Loucy (cell line): ENCODE measurements at regions not wholly inside any gene's neighbourhood (a gene's known extent, or its start where the extent isn't known, plus 50 kb on each side); places are given as distances from the start of the nearest gene placed in this dataset.

Experiments used
- H2AFZ ChIP-seq: fragments of 200-600 bp; sonication (generic); 2 replicates; pipeline ENCODE4 v1.6.0; 2016; ENCODE audit warnings: antibody characterized with exemption, mild to moderate bottlenecking, low read length, moderate library complexity
- H3F3A ChIP-seq: fragments of 200-600 bp; 2 replicates; pipeline ENCODE4 v1.6.0; 2016; ENCODE audit warnings: antibody characterized with exemption, low read depth, mild to moderate bottlenecking
- H3K27me3 ChIP-seq: fragments of 200-600 bp; sonication (generic); 2 replicates; pipeline ENCODE4 v1.6.1; 2014; ENCODE audit warnings: low read length, mild to moderate bottlenecking; ENCODE audit not compliant: insufficient read depth, poor library complexity, severe bottlenecking
- H3K36me3 ChIP-seq: fragments of 200-600 bp; sonication (generic); 2 replicates; pipeline ENCODE4 v1.6.1; 2016; ENCODE audit warnings: low read length; ENCODE audit not compliant: insufficient read depth
- H3K4me1 ChIP-seq: fragments of 200-600 bp; sonication (generic); 2 replicates; pipeline ENCODE4 v1.5.1; 2014; ENCODE audit warnings: low read length, mild to moderate bottlenecking; ENCODE audit not compliant: insufficient read depth, poor library complexity, severe bottlenecking
- H3K4me2 ChIP-seq: fragments of 200-600 bp; sonication (generic); 2 replicates; pipeline ENCODE4 v1.6.0; 2014; ENCODE audit warnings: antibody characterized with exemption, low read length, low read depth, mild to moderate bottlenecking; ENCODE audit not compliant: poor library complexity, severe bottlenecking
- H3K4me3 ChIP-seq: fragments of 200-600 bp; sonication (generic); 2 replicates; pipeline ENCODE4 v1.5.1; 2014; ENCODE audit warnings: low read length, mild to moderate bottlenecking, mixed read lengths; ENCODE audit not compliant: poor library complexity, severe bottlenecking
- H3K79me2 ChIP-seq: fragments of 200-600 bp; sonication (generic); 2 replicates; pipeline ENCODE4 v1.6.1; 2014; ENCODE audit warnings: low read length; ENCODE audit not compliant: insufficient read depth
- H3K9ac ChIP-seq: fragments of 200-600 bp; sonication (generic); 2 replicates; pipeline ENCODE4 v1.6.0; 2014; ENCODE audit warnings: mild to moderate bottlenecking, low read depth, low read length, moderate library complexity; ENCODE audit not compliant: poor library complexity, severe bottlenecking
- H3K9me2 ChIP-seq: fragments of 200-600 bp; sonication (generic); replicated peaks from 2 replicates; pipeline ENCODE4 v1.6.1; 2016; ENCODE audit warnings: low read depth, low read length, mixed read lengths
- H3K9me3 ChIP-seq: fragments of 200-600 bp; sonication (generic); 2 replicates; pipeline ENCODE4 v1.6.1; 2014; ENCODE audit warnings: mild to moderate bottlenecking, antibody characterized with exemption, low read length, low read depth; ENCODE audit not compliant: insufficient read depth
- H4K20me1 ChIP-seq: fragments of 200-600 bp; sonication (generic); 2 replicates; pipeline ENCODE4 v1.6.0; 2014; ENCODE audit warnings: antibody characterized with exemption, low read length, mild to moderate bottlenecking; ENCODE audit not compliant: insufficient read depth, poor library complexity, severe bottlenecking
- CTCF ChIP-seq: fragments of 200-600 bp; sonication (generic); conservative IDR thresholded peaks from 2 replicates; pipeline ENCODE4 v1.5.1; 2014; ENCODE audit warnings: mild to moderate bottlenecking, antibody characterized with exemption, low read length
- EZH2phosphoT487 ChIP-seq: fragments of 200-600 bp; IDR thresholded peaks from 2 replicates; pipeline ENCODE4 v1.6.1; 2018; ENCODE audit warnings: antibody characterized with exemption, mild to moderate bottlenecking, moderate library complexity, borderline replicate concordance

GRCh38 chr3:150275941-150276340, 132.2 kb upstream of the TSC22D2 start:
- H3F3A ChIP-seq = no peaks in the 10 kb centered on the region
- H3K9ac ChIP-seq = no peak overlapping the region
- no peaks in the 10 kb centered on the region for H3K79me2 ChIP-seq
- no peak for TF ChIP-seq EZH2phosphoT487
- TF ChIP-seq CTCF = no peak
- no peaks in the 10 kb centered on the region for H4K20me1 ChIP-seq
- no peaks in the 10 kb centered on the region for H3K9me3 ChIP-seq
- H3K36me3 ChIP-seq = no peaks in the 10 kb centered on the region
- no peak overlapping the region for H2AFZ ChIP-seq
- H3K27me3 ChIP-seq = no peaks in the 10 kb centered on the region
- no peak overlapping the region for H3K4me3 ChIP-seq
- H3K4me1 ChIP-seq = no peaks in the 10 kb centered on the region
- no peak overlapping the region for H3K4me2 ChIP-seq
- H3K9me2 ChIP-seq = no peaks in the 10 kb centered on the region

- H4K20me1 ChIP-seq = no peaks in the 10 kb centered on the region
- H3K4me2 ChIP-seq = no peak overlapping the region
- H3K36me3 ChIP-seq = no peaks in the 10 kb centered on the region
- H3K27me3 ChIP-seq = no peaks in the 10 kb centered on the region
- no peak overlapping the region for H2AFZ ChIP-seq
- no peaks in the 10 kb centered on the region for H3K79me2 ChIP-seq
- H3K4me1 ChIP-seq = no peaks in the 10 kb centered on the region
- no peak for TF ChIP-seq EZH2phosphoT487
- H3K9me2 ChIP-seq = no peaks in the 10 kb centered on the region
- no peak overlapping the region for H3K9ac ChIP-seq
- no peaks in the 10 kb centered on the region for H3K9me3 ChIP-seq
- H3F3A ChIP-seq = no peaks in the 10 kb centered on the region
- no peak overlapping the region for H3K4me3 ChIP-seq
Observed at GRCh38 chr3:150274372-150274771, 133.7 kb upstream of the TSC22D2 start.

GRCh38 chr3:150273396-150273795, 134.7 kb upstream of the TSC22D2 start:
- Histone ChIP-seq H3K9ac (no peak overlapping the region), H3K4me1 (no peaks in the 10 kb centered on the region), H3K36me3 (no peaks in the 10 kb centered on the region), H3K9me3 (no peaks in the 10 kb centered on the region), H3K4me3 (no peak overlapping the region), H3K79me2 (no peaks in the 10 kb centered on the region), H3K9me2 (no peaks in the 10 kb centered on the region), H3F3A (no peaks in the 10 kb centered on the region), H2AFZ (no peak overlapping the region), H3K4me2 (no peak overlapping the region), H3K27me3 (no peaks in the 10 kb centered on the region), H4K20me1 (no peaks in the 10 kb centered on the region)
- no peak for TF ChIP-seq CTCF
- TF ChIP-seq EZH2phosphoT487 = no peak

GRCh38 chr3:150271591-150271960, 136.5 kb upstream of the TSC22D2 start:
- Histone ChIP-seq H3K9ac (no peak overlapping the region), H2AFZ (no peak overlapping the region), H3K4me2 (no peak overlapping the region), H3F3A (no peaks in the 10 kb centered on the region), H3K4me3 (no peak overlapping the region), H3K9me3 (no peaks in the 10 kb centered on the region), H4K20me1 (no peaks in the 10 kb centered on the region), H3K36me3 (no peaks in the 10 kb centered on the region), H3K27me3 (no peaks in the 10 kb centered on the region), H3K9me2 (no peaks in the 10 kb centered on the region), H3K4me1 (no peaks in the 10 kb centered on the region), H3K79me2 (no peaks in the 10 kb centered on the region)
- TF ChIP-seq EZH2phosphoT487 (no peak), CTCF (no peak)
